Ovary (tissue), 3 donors: ENCODE measurements at regions not wholly inside any gene's neighbourhood (a gene's known extent, or its start where the extent isn't known, plus 50 kb on each side); places are given as distances from the start of the nearest gene placed in this dataset.

ENCODE experiments used
- EP300 ChIP-seq: sonication (generic); formaldehyde crosslinking; IDR thresholded peaks from one replicate; pipeline ENCODE4 v1.6.1; 2017; ENCODE audit warnings: antibody characterized with exemption
- TF ChIP-seq, protein P1 (sequence below), 3 donors: fragments of 450-650 bp in 2 of 3; fragments of 200-600 bp in 1 of 3; IDR thresholded peaks; one replicate each; pipeline versions ENCODE4 v1.5.1 to v1.8.0; 2016 to 2022; ENCODE audit warnings: antibody characterized with exemption in 3 of 3, mild to moderate bottlenecking in 1 of 3
- donor health status: DM: no; HTN: no; CAD: no.

DNA sequence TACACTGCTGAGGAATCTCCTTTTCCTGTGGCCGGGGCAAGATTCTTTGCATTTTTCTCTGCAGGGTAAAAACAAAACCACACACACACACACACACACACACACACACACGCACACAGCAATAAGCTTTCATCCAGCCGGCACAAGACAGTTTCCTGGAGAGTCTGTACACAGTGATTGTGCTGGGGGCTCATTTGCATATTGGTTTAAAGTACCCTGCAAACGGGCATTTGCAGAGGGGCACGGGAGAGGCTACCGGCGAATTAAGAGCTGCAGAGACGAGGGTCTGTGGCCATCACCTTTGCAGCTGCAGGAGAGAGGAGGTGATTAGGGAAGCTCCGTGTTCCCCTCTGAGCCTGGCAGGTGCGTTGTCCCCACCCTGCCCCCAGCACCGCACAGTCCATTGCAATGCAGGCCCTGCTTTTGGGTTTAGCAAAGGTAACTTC, 219.9 kb downstream of the SHOX start:
- TF ChIP-seq, protein P1, sequence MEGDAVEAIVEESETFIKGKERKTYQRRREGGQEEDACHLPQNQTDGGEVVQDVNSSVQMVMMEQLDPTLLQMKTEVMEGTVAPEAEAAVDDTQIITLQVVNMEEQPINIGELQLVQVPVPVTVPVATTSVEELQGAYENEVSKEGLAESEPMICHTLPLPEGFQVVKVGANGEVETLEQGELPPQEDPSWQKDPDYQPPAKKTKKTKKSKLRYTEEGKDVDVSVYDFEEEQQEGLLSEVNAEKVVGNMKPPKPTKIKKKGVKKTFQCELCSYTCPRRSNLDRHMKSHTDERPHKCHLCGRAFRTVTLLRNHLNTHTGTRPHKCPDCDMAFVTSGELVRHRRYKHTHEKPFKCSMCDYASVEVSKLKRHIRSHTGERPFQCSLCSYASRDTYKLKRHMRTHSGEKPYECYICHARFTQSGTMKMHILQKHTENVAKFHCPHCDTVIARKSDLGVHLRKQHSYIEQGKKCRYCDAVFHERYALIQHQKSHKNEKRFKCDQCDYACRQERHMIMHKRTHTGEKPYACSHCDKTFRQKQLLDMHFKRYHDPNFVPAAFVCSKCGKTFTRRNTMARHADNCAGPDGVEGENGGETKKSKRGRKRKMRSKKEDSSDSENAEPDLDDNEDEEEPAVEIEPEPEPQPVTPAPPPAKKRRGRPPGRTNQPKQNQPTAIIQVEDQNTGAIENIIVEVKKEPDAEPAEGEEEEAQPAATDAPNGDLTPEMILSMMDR (IDR thresholded peaks at IDR 0.05) = no peak
- TF ChIP-seq EP300 = no peak
